Activated CD8-positive, alpha-beta memory T cell treated with anti-CD3 and anti-CD28 coated beads, Interleukin-2, amount 10 ng/mL, durations not matched to agents 7 days and 5 days (primary cell): ENCODE measurements at regions not wholly inside any gene's neighbourhood (a gene's known extent, or its start where the extent isn't known, plus 50 kb on each side); places are given as distances from the start of the nearest gene placed in this dataset.

Experiments
- ATAC-seq: fragments of 150-1000 bp; cut with Tn5 transposase; one replicate; pipeline ENCODE4 v1.10.0; 2021; ENCODE audit warnings: moderate library complexity
- CTCF ChIA-PET: fragments of 350-600 bp; sonication (Branson Sonifier 250); formaldehyde crosslinking; loops from one replicate; lab custom pipeline; 2021; ENCODE audit warnings: antibody characterized with exemption; lab: Charles Lee
- DNase-seq: peaks from one replicate; pipeline ENCODE4 v3.0.0-alpha.2; 2020
- H3K27ac Mint-ChIP-seq: one replicate; pipeline ENCODE4 v1.8.0; 2021; ENCODE audit warnings: mild to moderate bottlenecking, mixed read lengths
- H3K27me3 Mint-ChIP-seq: one replicate; pipeline ENCODE4 v1.8.0; 2021; ENCODE audit warnings: mixed read lengths
- H3K36me3 Mint-ChIP-seq: one replicate; pipeline ENCODE4 v1.8.0; 2021; ENCODE audit warnings: mild to moderate bottlenecking, mixed read lengths
- H3K4me1 Mint-ChIP-seq: one replicate; pipeline ENCODE4 v1.8.0; 2021; ENCODE audit warnings: mixed read lengths
- H3K4me3 Mint-ChIP-seq: one replicate; pipeline ENCODE4 v1.8.0; 2021; ENCODE audit warnings: mild to moderate bottlenecking, moderate library complexity, mixed read lengths
- H3K9me3 Mint-ChIP-seq: one replicate; pipeline ENCODE4 v1.8.0; 2022; ENCODE audit warnings: low read depth, mixed read lengths

DNA sequence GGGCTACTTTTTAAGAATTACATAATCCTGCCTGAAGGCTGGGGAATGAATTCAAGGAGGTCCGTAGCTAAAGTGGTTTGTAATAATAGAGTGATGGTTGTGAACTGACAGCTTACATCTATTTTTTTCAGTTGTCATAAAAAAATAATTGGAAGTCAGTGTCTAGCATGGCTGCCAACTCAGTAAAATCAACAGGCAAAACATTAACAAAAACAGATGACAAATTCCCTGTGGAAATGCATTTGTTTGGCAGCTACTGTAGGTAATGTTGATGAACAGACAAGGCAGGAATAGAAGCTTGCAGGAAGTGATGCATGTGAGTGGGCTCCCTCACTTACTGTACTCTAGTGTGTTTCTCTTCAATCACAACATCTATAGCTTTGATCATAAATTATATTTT is 766.0 kb upstream of the POT1 start:
- Mint-ChIP-seq H3K27ac (no peak overlapping the region), H3K9me3 (no peaks in the 10 kb centered on the region), H3K27me3 (no peaks in the 10 kb centered on the region), H3K36me3 (no peaks in the 10 kb centered on the region), H3K4me1 (no peaks in the 10 kb centered on the region), H3K4me3 (no peak overlapping the region)
- ATAC-seq: no peak
- CTCF ChIA-PET: no interaction called here
- no peak for DNase-seq

DNA sequence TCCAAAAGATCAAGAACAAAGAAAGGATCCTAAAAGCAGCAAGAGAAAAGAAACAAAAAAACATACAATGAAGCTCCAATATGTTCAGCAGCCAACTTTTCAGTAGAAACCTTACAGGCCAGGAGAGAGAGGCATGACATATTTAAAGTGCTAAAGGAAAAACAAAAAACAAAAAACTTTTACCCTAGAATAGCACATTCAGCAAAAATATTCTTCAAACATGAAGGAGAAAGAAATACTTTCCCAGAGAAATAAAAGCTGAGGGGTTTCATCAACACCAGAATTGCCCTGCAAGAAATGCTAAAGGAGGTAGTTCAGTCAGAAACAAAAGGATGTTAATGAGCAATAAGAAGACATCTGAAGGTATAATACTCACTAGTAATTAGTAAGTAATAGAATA is 753.5 kb upstream of the POT1 start:
- CTCF ChIA-PET: no interaction called here
- ATAC-seq: no peak
- no peak overlapping the region for H3K27ac Mint-ChIP-seq
- H3K4me3 Mint-ChIP-seq: no peak overlapping the region
- H3K36me3 Mint-ChIP-seq: no peaks in the 10 kb centered on the region
- H3K4me1 Mint-ChIP-seq: no peaks in the 10 kb centered on the region
- no peaks in the 10 kb centered on the region for H3K27me3 Mint-ChIP-seq
- H3K9me3 Mint-ChIP-seq: peaks cover 7% of the 10 kb centered on the region
- no peak for DNase-seq

DNA sequence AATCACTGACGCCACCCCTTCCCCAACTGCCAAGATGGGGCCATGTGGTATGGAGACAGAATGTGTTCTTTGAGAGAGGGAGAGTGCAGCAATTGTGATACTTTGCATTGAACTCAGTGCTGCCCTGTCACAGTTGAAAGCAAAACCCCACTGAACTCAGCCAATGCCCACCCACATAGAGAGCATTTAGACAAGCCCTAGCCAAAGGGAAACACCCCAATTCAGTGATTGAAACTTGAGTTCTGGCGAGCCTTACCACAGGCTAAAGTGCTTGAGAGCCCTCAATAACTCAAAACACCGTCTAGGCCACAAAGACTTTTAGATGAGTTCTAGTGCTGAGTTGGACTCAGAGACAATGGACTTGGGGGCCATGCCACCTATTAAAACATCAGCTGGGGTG is 751.9 kb upstream of the POT1 start:
- peaks cover 11% of the 10 kb centered on the region for H3K9me3 Mint-ChIP-seq
- H3K4me3 Mint-ChIP-seq: no peak overlapping the region
- ATAC-seq: no peak
- H3K27me3 Mint-ChIP-seq: no peaks in the 10 kb centered on the region
- DNase-seq: no peak
- no peaks in the 10 kb centered on the region for H3K36me3 Mint-ChIP-seq
- no peaks in the 10 kb centered on the region for H3K4me1 Mint-ChIP-seq
- H3K27ac Mint-ChIP-seq: no peak overlapping the region
- CTCF ChIA-PET: no interaction called here

DNA sequence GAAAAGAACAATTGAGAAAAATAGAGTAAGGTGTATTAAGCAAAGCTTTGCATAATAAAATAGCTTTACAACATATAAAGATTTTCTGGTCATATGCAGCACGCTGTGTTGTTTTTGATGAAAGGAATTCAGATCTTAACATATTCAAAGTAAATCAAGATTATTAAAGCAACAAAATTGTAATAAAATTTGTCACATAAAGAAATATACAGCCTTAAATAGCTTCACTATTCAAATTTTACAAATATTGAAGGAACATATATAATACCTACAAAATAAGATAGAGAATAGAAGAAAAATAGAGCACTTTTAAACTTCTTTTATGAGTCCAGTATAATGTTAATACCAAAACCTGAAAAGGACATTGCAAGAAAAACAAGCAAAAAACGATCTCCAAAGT is 749.1 kb upstream of the POT1 start:
- H3K27ac Mint-ChIP-seq: no peak overlapping the region
- H3K36me3 Mint-ChIP-seq: no peaks in the 10 kb centered on the region
- ATAC-seq (no peak), DNase-seq (no peak)
- H3K4me3 Mint-ChIP-seq: no peak overlapping the region
- CTCF ChIA-PET: no interaction called here
- no peaks in the 10 kb centered on the region for H3K27me3 Mint-ChIP-seq
- H3K4me1 Mint-ChIP-seq: no peaks in the 10 kb centered on the region
- peaks cover 9% of the 10 kb centered on the region for H3K9me3 Mint-ChIP-seq

DNA sequence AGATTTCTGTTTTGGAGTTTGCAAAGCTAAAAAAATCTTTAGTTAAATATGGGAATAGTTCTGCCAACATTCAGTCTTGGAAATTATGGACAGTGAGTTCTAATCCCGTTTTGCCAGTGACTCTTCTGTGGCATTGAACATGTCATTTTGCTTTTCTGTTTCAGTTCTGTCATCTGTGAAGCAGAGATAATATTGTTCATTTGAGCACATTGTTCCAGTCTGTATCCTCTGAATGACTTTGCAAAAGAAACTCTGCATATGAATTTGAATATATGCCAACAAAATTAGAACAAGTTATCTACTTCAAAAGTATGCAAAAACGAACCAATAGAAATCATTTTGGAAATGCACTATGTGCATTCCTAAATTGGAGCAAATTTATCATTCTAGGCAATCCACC is 746.0 kb upstream of the POT1 start:
- no peaks in the 10 kb centered on the region for H3K36me3 Mint-ChIP-seq
- H3K4me3 Mint-ChIP-seq: no peak overlapping the region
- H3K27ac Mint-ChIP-seq: no peak overlapping the region
- H3K9me3 Mint-ChIP-seq: peaks cover 4% of the 10 kb centered on the region
- H3K4me1 Mint-ChIP-seq: no peaks in the 10 kb centered on the region
- CTCF ChIA-PET: no interaction called here
- no peak for DNase-seq
- ATAC-seq: no peak
- no peaks in the 10 kb centered on the region for H3K27me3 Mint-ChIP-seq

DNA sequence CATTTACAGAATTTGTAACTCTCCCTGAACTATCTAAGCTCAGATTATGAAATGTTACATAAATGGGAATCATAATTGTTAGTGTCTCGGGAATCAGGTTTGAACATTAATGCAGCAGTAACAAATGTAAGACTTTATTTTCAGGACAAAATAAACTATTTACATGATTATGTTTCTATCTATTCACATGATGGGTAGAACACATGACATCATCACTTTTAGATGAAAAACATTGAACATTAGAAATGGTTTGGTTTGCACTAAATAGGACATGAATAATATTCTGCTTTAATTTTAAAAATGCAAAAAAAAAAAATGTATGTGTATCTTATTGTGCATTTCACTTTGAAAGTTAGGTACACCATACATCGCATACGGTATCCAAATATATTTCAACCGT is 745.5 kb upstream of the POT1 start:
- no peaks in the 10 kb centered on the region for H3K36me3 Mint-ChIP-seq
- CTCF ChIA-PET: no interaction called here
- H3K4me1 Mint-ChIP-seq: no peaks in the 10 kb centered on the region
- DNase-seq: no peak
- no peak overlapping the region for H3K27ac Mint-ChIP-seq
- peaks cover 4% of the 10 kb centered on the region for H3K9me3 Mint-ChIP-seq
- ATAC-seq: no peak
- H3K4me3 Mint-ChIP-seq: no peak overlapping the region
- no peaks in the 10 kb centered on the region for H3K27me3 Mint-ChIP-seq

DNA sequence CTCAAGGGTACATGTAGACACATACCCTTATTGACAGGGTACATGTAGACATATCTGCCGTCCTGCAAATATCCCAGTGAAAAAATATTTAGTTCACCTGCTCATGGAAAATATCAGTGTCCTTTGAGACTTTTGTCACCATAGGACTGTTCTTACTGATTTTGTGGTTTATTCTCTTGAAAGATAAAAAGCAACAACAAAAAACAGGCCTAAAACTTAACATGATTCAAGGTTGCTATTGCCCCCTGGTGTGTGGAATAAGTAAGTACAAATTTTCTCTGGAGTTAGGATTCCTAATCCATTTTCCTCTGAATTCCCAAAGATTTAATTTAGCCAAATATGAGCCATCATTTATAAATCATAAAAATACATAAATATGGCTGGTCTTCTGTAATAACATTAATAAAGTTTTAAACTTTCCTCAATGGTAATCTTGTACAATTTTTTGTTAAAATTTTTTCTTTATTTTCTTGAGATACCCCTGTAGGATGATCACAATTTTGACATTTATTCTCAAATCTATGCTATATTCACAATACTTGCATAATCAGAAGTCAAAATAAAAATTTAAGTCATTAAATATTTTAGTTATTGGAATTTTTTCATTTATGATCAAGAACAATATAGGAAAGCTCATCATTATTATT is 741.4 kb upstream of the POT1 start:
- H3K4me3 Mint-ChIP-seq: no peak overlapping the region
- CTCF ChIA-PET: no interaction called here
- ATAC-seq: no peak
- H3K27me3 Mint-ChIP-seq: no peaks in the 10 kb centered on the region
- peaks cover 4% of the 10 kb centered on the region for H3K9me3 Mint-ChIP-seq
- no peaks in the 10 kb centered on the region for H3K4me1 Mint-ChIP-seq
- H3K36me3 Mint-ChIP-seq: no peaks in the 10 kb centered on the region
- no peak for DNase-seq
- H3K27ac Mint-ChIP-seq: no peak overlapping the region

DNA sequence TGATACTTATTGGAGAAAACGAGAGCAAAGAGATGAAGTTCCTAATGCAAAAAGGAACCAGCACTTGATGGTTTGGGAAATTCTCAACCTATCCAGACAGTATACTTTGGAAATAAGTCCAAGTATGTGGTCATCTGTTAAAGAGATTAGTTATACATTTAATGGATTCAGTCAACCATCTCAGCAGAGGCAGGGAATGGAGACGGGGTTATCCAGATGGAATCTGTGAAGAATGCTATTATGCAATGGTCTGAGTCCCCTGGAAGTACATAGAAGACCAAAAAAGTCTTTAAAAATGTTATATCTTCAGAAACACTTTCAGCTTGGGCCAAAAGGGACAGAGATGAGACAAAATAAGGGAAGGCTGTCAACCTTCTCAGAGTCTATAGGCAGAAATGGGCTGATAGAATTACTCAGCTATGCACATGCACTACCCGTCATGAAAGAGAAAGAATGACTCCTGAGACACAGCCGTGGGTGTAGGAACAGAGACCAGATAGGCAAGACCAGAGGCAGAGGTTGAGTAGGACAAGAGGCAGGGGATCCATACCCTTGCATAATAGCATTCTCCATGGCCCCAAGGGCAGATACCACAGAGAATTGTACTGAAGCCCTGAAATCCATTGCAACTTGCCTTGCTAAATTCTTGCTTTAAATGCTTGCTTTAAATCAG is 738.8 kb upstream of the POT1 start:
- no peak overlapping the region for H3K4me3 Mint-ChIP-seq
- H3K27me3 Mint-ChIP-seq: no peaks in the 10 kb centered on the region
- H3K4me1 Mint-ChIP-seq: no peaks in the 10 kb centered on the region
- peaks cover 4% of the 10 kb centered on the region for H3K9me3 Mint-ChIP-seq
- CTCF ChIA-PET: no interaction called here
- ATAC-seq (no peak), DNase-seq (no peak)
- no peak overlapping the region for H3K27ac Mint-ChIP-seq
- no peaks in the 10 kb centered on the region for H3K36me3 Mint-ChIP-seq

DNA sequence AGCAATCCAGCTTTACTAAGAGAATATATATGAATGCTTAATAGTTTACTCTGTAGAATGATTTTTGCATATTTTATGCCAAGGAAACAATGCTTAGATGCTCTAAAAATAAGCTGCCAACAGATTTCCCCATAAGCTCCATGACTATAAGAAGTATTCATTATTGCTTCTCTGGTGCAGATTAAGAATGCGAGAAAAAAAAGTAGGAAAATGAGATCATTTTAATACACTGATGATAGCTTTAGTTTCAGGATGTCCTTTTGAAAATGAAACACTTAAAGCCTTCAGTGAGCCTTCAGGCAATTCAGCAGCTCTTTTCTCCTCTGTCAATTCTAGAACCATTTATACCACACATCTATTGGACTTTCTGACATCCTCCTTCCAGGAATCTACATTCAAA is 735.0 kb upstream of the POT1 start:
- Mint-ChIP-seq H3K9me3 (peaks cover 7% of the 10 kb centered on the region), H3K27ac (no peak overlapping the region), H3K4me3 (no peak overlapping the region), H3K4me1 (no peaks in the 10 kb centered on the region), H3K36me3 (no peaks in the 10 kb centered on the region), H3K27me3 (no peaks in the 10 kb centered on the region)
- CTCF ChIA-PET: no interaction called here
- DNase-seq: no peak
- ATAC-seq: no peak

DNA sequence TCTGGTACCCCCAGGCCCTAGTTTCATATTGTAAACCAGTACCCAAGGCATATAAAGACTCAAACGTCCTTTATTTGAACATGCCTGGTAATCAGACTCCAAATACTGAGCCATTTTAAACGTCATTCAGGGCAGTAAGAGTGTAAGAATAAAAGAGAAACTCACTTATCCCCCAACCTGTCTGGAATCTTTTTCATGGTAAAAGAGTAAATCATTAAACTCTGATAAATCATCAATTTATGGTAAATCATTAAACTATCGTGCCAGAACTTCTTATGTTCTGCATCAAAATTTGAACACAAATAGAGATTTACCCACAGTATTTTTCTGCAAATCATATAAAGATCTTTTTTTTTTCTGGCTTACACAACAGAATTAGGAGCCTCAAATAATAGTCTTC is 734.3 kb upstream of the POT1 start:
- ATAC-seq (no peak), DNase-seq (no peak)
- Mint-ChIP-seq H3K27ac (no peak overlapping the region), H3K4me1 (no peaks in the 10 kb centered on the region), H3K4me3 (no peak overlapping the region), H3K36me3 (no peaks in the 10 kb centered on the region), H3K27me3 (no peaks in the 10 kb centered on the region), H3K9me3 (peaks cover 7% of the 10 kb centered on the region)
- CTCF ChIA-PET: no interaction called here

DNA sequence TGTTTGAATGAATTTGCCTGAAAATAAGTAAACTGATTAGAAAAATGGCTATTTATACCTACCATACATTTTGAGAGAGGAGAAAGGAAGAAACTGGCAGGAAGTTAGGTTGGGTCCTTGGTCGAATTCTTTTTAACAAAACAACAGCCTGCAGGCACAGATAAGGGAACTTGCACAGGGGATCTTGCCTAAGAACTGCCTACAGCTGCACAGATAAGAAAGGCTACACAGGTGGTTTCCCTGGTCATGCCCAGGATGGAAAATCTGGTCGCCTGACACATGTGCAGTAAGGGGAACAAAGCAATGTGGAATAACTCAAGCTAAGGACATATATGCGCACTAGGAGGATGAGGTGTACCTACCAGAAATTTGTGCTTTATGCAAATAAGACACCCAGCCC is 732.1 kb upstream of the POT1 start:
- no peak overlapping the region for H3K27ac Mint-ChIP-seq
- H3K9me3 Mint-ChIP-seq: peaks cover 4% of the 10 kb centered on the region
- H3K27me3 Mint-ChIP-seq: no peaks in the 10 kb centered on the region
- no peaks in the 10 kb centered on the region for H3K36me3 Mint-ChIP-seq
- CTCF ChIA-PET: no interaction called here
- ATAC-seq (no peak), DNase-seq (no peak)
- no peak overlapping the region for H3K4me3 Mint-ChIP-seq
- H3K4me1 Mint-ChIP-seq: no peaks in the 10 kb centered on the region

DNA sequence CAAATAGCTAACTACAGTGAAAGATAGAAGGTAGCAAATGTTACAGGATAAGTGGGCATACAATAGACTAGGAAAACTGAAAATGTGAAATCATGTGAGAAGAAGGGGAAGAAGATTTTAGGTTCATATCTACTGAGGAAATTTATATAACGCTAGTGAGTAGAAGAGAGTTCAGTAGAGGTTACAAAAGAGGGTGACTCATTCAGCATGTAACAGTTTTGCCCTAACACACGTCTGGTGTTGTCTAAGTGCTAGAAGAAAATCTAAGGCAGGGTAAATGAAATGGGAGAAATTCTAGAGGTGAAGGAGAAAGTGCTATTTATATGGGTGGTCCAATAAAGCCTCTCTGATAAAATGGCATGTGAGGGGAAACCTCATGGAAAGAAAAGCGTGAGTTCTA is 731.4 kb upstream of the POT1 start:
- DNase-seq (no peak), ATAC-seq (no peak)
- no peaks in the 10 kb centered on the region for H3K4me1 Mint-ChIP-seq
- peaks cover 4% of the 10 kb centered on the region for H3K9me3 Mint-ChIP-seq
- no peaks in the 10 kb centered on the region for H3K36me3 Mint-ChIP-seq
- H3K27ac Mint-ChIP-seq: no peak overlapping the region
- no peak overlapping the region for H3K4me3 Mint-ChIP-seq
- H3K27me3 Mint-ChIP-seq: no peaks in the 10 kb centered on the region
- CTCF ChIA-PET: interaction anchor here (0.5 kb wide), 1 partner anchor 9 kb away, joined by 3 read pairs; no protein-coding TSS in a partner anchor

DNA sequence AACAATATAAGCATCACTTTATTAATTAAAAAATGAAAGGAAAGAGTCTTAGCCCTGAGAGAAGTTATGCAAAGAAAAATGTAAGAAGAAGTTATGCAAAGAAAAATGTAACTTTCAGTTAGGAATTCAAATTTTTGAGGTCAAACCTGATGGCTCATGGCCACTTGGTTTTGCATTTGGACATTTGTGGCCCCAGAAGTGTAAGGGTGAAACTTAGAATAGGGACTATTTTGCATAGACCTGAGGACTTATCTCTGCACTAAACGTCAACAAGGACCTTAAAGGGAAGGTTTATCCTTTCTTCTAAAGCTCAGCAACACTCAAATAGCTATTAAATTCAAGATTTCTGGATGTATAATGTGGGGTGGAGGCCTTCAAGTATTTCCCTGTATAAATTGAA is 724.5 kb upstream of the POT1 start:
- DNase-seq (no peak), ATAC-seq (no peak)
- H3K36me3 Mint-ChIP-seq: no peaks in the 10 kb centered on the region
- no peak overlapping the region for H3K27ac Mint-ChIP-seq
- CTCF ChIA-PET: no interaction called here
- no peaks in the 10 kb centered on the region for H3K27me3 Mint-ChIP-seq
- H3K4me1 Mint-ChIP-seq: no peaks in the 10 kb centered on the region
- H3K4me3 Mint-ChIP-seq: no peak overlapping the region
- H3K9me3 Mint-ChIP-seq: no peaks in the 10 kb centered on the region

DNA sequence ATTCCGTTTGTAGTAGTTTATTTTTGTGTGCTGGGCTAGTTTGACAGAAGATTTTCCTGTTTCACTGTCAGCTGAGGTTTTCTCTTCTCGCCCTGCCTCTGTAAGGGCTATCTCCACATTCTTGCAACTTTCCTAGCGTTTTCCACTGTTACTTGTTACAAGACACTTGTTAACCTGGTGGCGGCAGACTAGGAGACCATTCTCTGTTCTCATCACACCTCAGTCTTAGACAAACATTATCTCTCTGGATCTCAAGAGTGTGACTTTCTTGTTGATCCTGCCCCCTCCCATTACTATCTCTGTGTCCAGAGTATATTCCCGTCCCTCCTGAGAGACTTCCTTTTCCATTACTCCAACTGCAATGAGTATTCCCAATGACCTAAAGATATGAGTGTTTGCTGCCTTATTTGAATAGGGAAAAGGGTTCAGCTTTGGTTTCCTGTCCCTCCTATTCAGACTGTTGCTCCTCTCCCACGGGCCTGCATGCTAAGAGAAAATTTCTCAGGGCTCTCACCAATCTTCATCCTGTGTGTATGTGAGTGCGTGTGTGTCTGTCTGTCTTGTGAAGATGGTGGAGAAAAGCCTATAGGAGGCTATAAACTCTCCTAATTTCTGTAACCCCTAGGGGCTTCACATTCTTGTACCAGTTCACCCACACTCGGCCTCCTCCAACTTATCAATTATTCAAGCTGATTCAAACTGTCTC is 722.4 kb upstream of the POT1 start:
- CTCF ChIA-PET: interaction anchor here (1.1 kb wide), 1 partner anchor 9 kb away, joined by 3 read pairs; no protein-coding TSS in a partner anchor
- Mint-ChIP-seq H3K4me3 (no peak overlapping the region), H3K27ac (no peak overlapping the region), H3K27me3 (no peaks in the 10 kb centered on the region), H3K36me3 (no peaks in the 10 kb centered on the region), H3K9me3 (peaks cover 3% of the 10 kb centered on the region), H3K4me1 (no peaks in the 10 kb centered on the region)
- DNase-seq (no peak), ATAC-seq (no peak)
